PC-9 (cell line): ENCODE measurements at regions not wholly inside any gene's neighbourhood (a gene's known extent, or its start where the extent isn't known, plus 50 kb on each side); places are given as distances from the start of the nearest gene placed in this dataset.
"Not testable (repeated sequence)": the region's sequence is repeated elsewhere in the genome, so short reads cannot be mapped to it uniquely, and the experiment has no call there.

Source experiments
- BruUV-seq: library from RNA; stranded (reverse); fragments of 400-500 nt; replicated peaks from 2 replicates; lab custom pipeline; 2021; lab: Mats Ljungman, UMichigan
- CTCF ChIA-PET: fragments of 300-600 bp; sonication (Branson Sonifier 250); formaldehyde crosslinking; loops from one replicate; lab custom pipeline; 2022; ENCODE audit warnings: antibody characterized with exemption; lab: Charles Lee
- POLR2A ChIA-PET: fragments of 300-600 bp; sonication (Branson Sonifier 250); formaldehyde crosslinking; loops from one replicate; lab custom pipeline; 2022; ENCODE audit warnings: antibody characterized with exemption; ENCODE audit not compliant: unreplicated experiment; lab: Charles Lee
- DNase-seq, 2 experiments: peaks; one replicate each; pipeline versions ENCODE4 v3.0.0 to v3.0.0-alpha.2; 2015 to 2022; ENCODE audit warnings: mixed read lengths in 1 of 2
- H2AFZ ChIP-seq: fragments of 200-600 bp; sonication (generic); 2 replicates; pipeline ENCODE4 v1.8.1; 2017; ENCODE audit warnings: antibody characterized with exemption
- H3F3A ChIP-seq: fragments of 200-600 bp; sonication (generic); 2 replicates; pipeline ENCODE4 v1.8.1; 2017; ENCODE audit warnings: antibody characterized with exemption, mild to moderate bottlenecking, low read depth; ENCODE audit not compliant: insufficient read depth
- H3K27ac ChIP-seq: fragments of 200-600 bp; sonication (generic); 2 replicates; pipeline ENCODE4 v1.6.1; 2016; ENCODE audit warnings: mixed run types
- H3K27me3 ChIP-seq: fragments of 200-600 bp; sonication (generic); 2 replicates; pipeline ENCODE4 v1.6.1; 2016; ENCODE audit warnings: low read depth, mixed run types; ENCODE audit not compliant: insufficient read depth
- H3K36me3 ChIP-seq: fragments of 200-600 bp; sonication (generic); 2 replicates; pipeline ENCODE4 v1.6.1; 2016; ENCODE audit warnings: low read depth, mixed run types
- H3K4me1 ChIP-seq: fragments of 200-600 bp; sonication (generic); replicated peaks from 2 replicates; pipeline ENCODE4 v1.6.1; 2016; ENCODE audit warnings: mixed run types; ENCODE audit not compliant: insufficient read depth
- H3K4me2 ChIP-seq: fragments of 200-600 bp; sonication (generic); 2 replicates; pipeline ENCODE4 v1.6.1; 2017; ENCODE audit warnings: mixed run types
- H3K4me3 ChIP-seq: fragments of 200-600 bp; sonication (generic); 2 replicates; pipeline ENCODE4 v1.6.1; 2016; ENCODE audit warnings: mixed run types
- H3K79me2 ChIP-seq: fragments of 200-600 bp; sonication (generic); 2 replicates; pipeline ENCODE4 v1.6.1; 2017; ENCODE audit warnings: low read depth, mixed run types
- H3K9me2 ChIP-seq: fragments of 200-600 bp; sonication (generic); 2 replicates; pipeline ENCODE4 v1.8.1; 2017; ENCODE audit warnings: mild to moderate bottlenecking; ENCODE audit not compliant: insufficient read depth
- H3K9me3 ChIP-seq: fragments of 200-600 bp; sonication (generic); 2 replicates; pipeline ENCODE4 v1.8.1; 2016; ENCODE audit warnings: low read depth; ENCODE audit not compliant: insufficient read depth
- H4K20me1 ChIP-seq: fragments of 200-600 bp; sonication (generic); 2 replicates; pipeline ENCODE4 v1.8.1; 2017; ENCODE audit not compliant: insufficient read depth
- CTCF ChIP-seq: fragments of 200-600 bp; sonication (generic); conservative IDR thresholded peaks from 2 replicates; pipeline ENCODE4 v1.6.1; 2017; ENCODE audit warnings: mixed run types, antibody characterized with exemption, mild to moderate bottlenecking, moderate library complexity
- EZH2 ChIP-seq: fragments of 200-600 bp; sonication (generic); IDR thresholded peaks from 2 replicates; pipeline ENCODE4 v1.8.0; 2017; ENCODE audit warnings: antibody characterized with exemption, low read depth
- intact Hi-C: fragments of 100-400 bp; cut with micrococcal nuclease; formaldehyde crosslinking; loops from one replicate; pipeline ENCODE4 v1.10.0; 2022; ENCODE audit not compliant: unreplicated experiment

GRCh38 chr7:152959610-152960009 lies 200.1 kb downstream of the ACTR3B start:
- Histone ChIP-seq H4K20me1 (no peaks in the 10 kb centered on the region), H3K9me2 (no peaks in the 10 kb centered on the region), H3K4me3 (no peak overlapping the region), H3K79me2 (no peaks in the 10 kb centered on the region), H3K27me3 (peaks cover 57% of the 10 kb centered on the region), H3K4me1 (no peaks in the 10 kb centered on the region), H3F3A (no peaks in the 10 kb centered on the region), H3K9me3 (no peaks in the 10 kb centered on the region), H3K4me2 (no peak overlapping the region), H3K36me3 (no peaks in the 10 kb centered on the region), H3K27ac (no peak overlapping the region), H2AFZ (no peak overlapping the region)
- no peak for DNase-seq
- intact Hi-C loops, result no loop called here
- TF ChIP-seq CTCF, result no peak
- TF ChIP-seq EZH2, result no peak
- POLR2A ChIA-PET, result no interaction called here
- BruUV-seq, result no TSS peak
- CTCF ChIA-PET, result no interaction called here

DNA sequence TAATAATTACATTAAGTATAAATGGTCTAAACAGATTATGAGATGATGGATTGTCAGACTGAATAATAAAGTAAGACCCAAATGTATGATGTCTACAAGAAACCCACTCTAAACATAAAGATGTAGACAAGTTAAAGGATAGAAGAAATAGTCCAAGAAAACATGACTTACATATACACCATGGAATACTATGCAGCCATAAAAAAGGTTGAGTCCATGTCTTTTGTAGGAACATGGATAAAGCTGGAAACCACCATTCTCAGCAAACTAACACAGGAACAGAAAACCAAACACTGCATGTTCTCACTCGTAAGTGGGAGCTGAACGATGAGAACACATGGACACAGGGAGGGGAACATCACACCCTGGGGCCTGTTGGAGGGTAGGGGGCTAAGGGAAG lies 202.2 kb downstream of the ACTR3B start:
- H3K4me1 ChIP-seq, BruUV-seq, CTCF ChIA-PET, H3K79me2 ChIP-seq, H3K9me2 ChIP-seq, H3K36me3 ChIP-seq, DNase-seq, H3K4me3 ChIP-seq, H4K20me1 ChIP-seq, H2AFZ ChIP-seq, H3K9me3 ChIP-seq, H3K27ac ChIP-seq, H3K4me2 ChIP-seq, POLR2A ChIA-PET, intact Hi-C loops, H3F3A ChIP-seq: not testable (repeated sequence)
- H3K27me3 ChIP-seq, result peaks cover 56% of the 10 kb centered on the region

DNA sequence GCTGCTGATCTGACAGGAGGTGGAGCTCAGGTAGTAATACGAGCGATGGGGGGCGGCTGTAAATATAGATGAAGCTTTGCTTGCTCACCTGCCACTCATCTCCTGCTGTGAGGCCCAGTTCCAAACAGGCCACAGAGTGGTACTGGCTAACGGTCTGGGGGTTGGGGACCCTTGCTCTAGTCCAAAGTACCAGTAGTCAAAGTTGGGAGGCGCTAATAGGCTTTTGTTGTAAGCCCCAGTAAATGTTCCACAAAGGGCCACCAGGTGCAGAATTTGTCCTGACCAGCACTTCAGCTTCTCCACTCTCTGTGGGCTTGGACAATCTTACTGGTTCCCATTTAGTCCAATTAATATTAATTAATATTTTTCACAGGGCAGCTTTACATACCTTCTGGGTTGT lies 206.6 kb downstream of the ACTR3B start:
- H3K27ac ChIP-seq, result no peak overlapping the region
- intact Hi-C loops, result no loop called here
- ChIA-PET CTCF (no interaction called here), POLR2A (no interaction called here)
- no peaks in the 10 kb centered on the region for H3F3A ChIP-seq
- H2AFZ ChIP-seq, result no peak overlapping the region
- H3K27me3 ChIP-seq, result peaks cover 34% of the 10 kb centered on the region; the same call in 1 of the 2 replicates
- no peak for TF ChIP-seq CTCF
- no peak for TF ChIP-seq EZH2
- no peaks in the 10 kb centered on the region; the same call in 1 of the 2 replicates for H3K9me2 ChIP-seq
- no peaks in the 10 kb centered on the region for H4K20me1 ChIP-seq
- H3K4me1 ChIP-seq, result no peaks in the 10 kb centered on the region
- BruUV-seq, result no TSS peak
- no peak overlapping the region for H3K4me2 ChIP-seq
- H3K36me3 ChIP-seq, result no peaks in the 10 kb centered on the region
- H3K4me3 ChIP-seq, result no peak overlapping the region
- H3K79me2 ChIP-seq, result no peaks in the 10 kb centered on the region
- no peaks in the 10 kb centered on the region for H3K9me3 ChIP-seq
- DNase-seq, result no peak

DNA sequence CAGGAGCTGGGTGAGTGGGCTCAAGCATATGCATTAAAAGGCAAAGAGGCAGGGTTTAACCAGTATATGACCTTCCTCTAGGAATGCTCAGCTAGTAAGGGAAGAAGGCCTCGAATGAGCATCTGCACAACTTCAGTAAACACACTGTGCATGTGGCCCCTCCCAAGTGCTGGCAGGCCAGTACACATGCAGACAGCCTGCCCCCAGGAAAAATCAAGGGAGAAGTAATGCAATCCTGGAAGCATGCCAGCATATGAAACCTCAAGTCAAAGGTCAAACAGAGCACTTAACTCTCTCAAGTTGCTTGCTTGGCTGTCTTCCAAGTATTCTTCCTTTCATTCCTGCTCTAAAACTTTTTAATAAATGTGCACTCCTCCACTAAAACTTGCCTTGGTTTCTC lies 208.4 kb downstream of the ACTR3B start:
- no peaks in the 10 kb centered on the region for H3K4me1 ChIP-seq
- DNase-seq, result no peak
- no peaks in the 10 kb centered on the region for H4K20me1 ChIP-seq
- no peak overlapping the region for H3K4me2 ChIP-seq
- H3K27me3 ChIP-seq, result peaks cover 47% of the 10 kb centered on the region
- H3K27ac ChIP-seq, result no peak overlapping the region
- no peak for TF ChIP-seq CTCF
- TF ChIP-seq EZH2, result no peak
- no peak overlapping the region for H2AFZ ChIP-seq
- no peaks in the 10 kb centered on the region for H3K36me3 ChIP-seq
- H3K79me2 ChIP-seq, result no peaks in the 10 kb centered on the region
- BruUV-seq, result no TSS peak
- CTCF ChIA-PET, result no interaction called here
- H3K9me3 ChIP-seq, result no peaks in the 10 kb centered on the region
- H3K4me3 ChIP-seq, result no peak overlapping the region
- H3K9me2 ChIP-seq, result no peaks in the 10 kb centered on the region; the same call in 1 of the 2 replicates
- no peaks in the 10 kb centered on the region for H3F3A ChIP-seq
- intact Hi-C loops, result no loop called here
- POLR2A ChIA-PET, result no interaction called here
